Fibroblast of skin of left quadriceps (primary cell): ENCODE measurements at regions not wholly inside any gene's neighbourhood (a gene's known extent, or its start where the extent isn't known, plus 50 kb on each side); places are given as distances from the start of the nearest gene placed in this dataset.

ENCODE experiments used
- DNase-seq, 2 experiments: peaks; one replicate each; pipeline ENCODE4 v3.0.0-alpha.2; 2013; ENCODE audit warnings: low read depth in 2 of 2

DNA sequence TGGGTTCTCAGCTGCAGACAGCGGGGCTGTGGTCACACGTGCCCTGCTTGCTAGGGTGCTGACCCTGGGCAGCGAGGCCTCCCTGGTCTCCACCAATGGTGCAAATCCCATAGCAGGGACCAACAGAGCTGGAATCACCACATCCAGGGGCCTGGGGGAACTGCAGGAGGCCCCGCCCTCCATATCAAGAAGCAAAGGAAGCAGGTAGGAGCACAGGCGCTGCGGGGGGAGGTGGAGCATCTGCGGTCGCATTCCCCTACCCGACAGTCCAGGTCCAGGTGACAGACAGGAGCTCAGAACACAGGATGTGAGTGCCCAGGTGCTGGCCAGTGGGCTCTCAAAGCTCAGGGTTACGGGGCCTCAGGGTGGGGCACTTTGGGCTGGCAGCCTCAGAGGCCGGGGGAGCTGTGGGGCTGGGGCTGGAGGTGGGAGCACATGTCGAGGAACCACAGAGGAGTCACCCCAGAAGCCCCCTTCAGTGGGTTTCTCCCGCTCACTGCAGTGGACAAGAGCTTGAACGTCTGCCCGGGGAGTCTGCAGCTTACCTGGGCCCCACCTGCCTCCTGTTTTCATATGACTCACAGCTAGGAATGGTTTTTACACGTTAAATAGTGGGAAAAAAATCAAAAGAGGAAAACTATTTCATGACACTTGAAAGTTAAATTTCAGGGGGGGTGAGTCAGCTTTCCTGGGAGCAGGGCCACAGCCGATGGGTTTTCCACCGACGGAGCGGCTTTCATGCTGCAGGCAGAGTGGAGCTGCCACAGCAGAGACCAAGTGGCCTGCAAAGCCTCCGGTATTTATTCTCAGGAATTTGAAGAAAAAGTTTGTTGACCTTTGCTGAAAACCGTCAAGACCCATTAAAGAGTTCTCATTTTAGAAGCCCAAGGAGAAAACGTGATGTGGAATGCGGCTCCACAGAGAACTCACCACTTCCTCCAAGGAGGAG lies 148.7 kb upstream of the PPP2R2D start:
- DNase-seq = no peak

- DNase-seq = no peak
These were observed 147.5 kb upstream of the PPP2R2D start for GRCh38 chr10:131753336-131753735.

DNA sequence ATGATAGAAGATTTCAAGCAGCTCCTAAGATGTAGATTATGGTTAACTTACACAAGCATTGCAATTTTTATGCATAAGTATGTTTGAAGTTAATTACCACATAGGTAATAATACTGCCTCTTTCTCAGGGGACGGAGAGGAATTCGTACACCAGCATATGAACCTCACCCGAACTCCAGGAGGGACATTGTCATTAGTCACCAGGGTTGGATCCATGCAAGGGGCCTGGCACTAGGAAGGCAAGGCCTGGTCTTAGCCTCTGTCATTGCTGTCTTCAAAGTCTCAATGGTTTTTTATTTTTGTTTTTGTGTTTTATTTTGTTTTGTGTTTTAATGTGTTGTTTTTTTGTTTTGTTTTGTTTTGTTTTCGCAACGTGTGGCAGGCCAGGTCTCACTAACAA lies 145.6 kb upstream of the PPP2R2D start:
- DNase-seq = no peak

GRCh38 chr10:131757285-131758058 lies 143.3 kb upstream of the PPP2R2D start:
- no peak for DNase-seq

DNA sequence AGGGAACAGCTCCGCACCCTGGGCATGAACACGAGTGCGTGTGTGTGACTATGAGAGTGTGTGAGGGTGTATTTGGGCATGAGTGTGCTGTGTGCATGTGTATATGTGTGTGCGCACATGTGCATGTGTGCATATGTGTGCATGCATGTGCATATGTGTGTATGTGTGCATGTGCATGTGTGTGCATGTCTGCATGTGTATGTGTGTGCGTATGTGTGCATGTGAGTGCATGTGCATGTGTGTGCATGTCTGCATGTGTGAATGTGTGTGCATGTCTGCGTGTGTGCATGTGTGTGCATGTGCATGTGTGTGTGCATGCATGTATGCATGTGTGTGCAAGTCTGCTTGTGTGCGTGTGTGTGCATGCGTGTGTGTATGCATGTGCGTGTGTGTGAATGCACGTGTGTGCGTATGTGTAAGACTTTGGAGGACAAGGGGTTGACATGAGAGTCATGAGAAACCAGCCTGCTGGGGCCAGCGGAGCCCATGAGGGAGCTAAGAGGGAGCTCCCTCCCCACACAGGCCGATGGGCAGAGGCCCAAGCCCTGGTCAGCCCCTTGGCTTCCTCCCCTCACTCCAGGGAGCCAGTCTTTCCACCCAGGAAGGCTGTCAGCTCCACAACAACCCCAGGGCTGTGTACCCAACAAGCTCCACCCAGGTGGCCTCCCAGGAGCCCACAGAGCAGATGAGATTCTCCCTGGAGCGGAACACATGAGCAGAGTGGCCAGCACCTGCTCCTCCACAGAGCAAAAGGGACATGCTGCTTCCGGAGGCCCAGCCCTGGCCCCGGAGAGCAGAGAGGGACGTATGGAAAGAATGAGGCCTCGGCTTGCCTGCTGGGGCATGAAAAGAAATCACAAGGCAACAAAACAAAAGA lies 142.5 kb upstream of the PPP2R2D start:
- DNase-seq = no peak

DNA sequence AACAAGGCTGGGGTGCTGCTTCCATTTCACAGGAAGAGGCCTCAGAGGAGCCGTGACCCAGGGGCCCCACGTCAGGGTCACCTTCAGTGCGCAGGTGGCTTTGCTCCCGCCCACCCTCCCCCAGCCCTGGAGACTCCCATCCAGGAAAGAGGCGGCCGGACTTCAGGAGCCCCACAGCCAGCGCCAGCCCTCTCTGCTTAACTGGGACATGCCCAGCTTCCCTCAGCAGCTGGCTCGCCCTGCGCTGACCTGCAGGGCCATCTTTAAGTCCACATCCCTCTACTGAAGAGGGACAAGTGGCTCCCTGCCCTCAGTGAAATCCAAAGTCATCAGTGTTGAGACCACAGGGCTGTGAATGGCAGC lies 141.9 kb upstream of the PPP2R2D start:
- DNase-seq = no peak

DNA sequence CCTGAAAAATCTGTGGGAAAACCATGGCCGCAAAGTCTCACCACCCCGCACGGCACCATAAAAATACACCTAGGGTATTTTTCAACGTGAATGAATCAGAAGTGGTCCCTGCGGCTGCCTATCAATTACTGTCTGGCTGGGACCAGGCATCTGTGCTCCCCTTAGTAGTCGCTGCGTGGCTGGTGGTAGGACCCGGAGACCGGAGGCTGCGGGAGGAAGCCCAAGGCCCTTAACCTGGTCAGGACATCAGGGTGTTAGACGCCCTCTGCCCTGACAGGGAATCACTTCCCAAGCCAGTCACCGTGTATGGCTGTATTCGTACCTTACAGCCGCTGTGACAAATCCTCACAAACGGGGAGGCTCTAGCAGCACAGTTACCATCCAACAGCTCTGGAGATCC lies 141.5 kb upstream of the PPP2R2D start:
- DNase-seq = no peak

DNA sequence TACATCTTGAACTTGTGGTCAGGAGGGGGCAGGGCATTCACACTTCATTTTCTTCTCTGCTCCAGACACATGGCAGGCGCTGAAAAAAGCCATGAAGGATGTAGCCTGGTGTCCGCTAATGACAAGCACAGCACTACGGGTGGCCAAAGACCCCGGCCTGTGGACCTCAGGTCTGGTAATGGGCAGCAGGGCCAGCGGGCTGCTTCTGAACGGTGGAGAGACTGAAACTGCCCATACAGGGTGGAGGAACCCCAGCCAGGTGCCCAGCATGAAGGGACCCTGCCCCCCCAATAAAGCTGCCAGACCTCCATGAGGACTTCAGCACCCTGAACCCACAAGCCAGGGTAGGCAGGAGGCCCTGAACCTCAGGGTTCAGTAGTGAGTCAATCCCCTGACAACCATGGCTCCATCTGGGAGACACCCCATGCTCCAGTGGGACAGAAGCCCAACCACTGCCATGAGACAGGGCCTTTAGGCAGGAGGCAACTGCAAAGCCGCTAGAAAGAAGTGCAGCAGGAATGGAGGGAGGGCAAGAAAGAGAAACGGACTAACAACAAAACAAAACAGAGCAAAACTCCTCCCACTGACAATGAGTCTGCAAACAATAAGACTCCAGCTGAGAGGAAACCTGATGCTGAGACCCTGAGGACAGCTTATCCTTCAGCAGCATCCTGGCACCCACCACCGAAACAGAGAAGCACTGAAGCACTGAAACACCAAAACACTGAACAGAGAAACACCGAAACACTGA lies 140.2 kb upstream of the PPP2R2D start:
- DNase-seq = no peak

DNA sequence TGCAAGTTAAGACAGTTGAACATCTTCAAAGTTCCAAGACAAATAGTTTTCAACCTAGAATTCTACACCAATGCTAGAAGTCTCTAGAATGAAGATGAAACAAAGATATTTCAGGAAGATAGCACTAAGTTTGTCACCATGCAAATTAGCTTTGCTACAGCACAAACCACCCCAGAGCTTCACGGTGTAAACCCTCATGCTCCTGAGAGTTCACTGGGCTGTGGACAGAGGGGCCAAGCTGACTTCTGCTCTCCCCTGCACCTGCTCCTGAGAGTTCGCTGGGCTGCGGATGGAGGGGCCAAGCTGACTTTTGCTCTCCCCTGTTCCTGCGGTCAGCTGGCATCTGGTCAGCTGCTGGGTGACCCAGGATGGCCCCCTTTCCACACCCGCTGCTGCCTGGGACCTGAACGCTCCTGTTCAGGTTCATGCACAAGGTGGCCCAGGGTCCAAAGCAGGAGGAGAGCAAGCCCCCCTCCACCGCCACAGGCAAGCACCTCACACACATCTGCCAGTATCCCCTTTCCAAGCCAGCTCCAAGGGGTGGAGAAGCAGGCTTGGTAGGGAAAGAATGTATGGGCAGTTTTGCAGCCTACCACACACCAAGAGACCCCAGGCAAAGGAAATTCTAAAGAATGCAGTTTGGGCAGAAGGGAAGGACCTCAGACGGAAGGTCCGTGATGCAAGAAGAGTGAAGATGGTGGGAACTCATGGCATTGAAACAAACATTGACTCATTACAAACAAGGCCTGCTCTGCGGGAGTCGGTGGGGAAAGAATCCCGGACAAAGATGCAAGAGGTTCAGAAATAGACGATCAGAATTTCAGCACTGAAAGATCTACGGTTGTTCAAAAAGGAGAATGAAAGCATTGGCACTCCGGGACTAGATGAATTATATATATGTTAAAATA lies 137.8 kb upstream of the PPP2R2D start:
- DNase-seq = no peak

GRCh38 chr10:131764929-131765328 lies 135.9 kb upstream of the PPP2R2D start:
- DNase-seq = no peak

DNA sequence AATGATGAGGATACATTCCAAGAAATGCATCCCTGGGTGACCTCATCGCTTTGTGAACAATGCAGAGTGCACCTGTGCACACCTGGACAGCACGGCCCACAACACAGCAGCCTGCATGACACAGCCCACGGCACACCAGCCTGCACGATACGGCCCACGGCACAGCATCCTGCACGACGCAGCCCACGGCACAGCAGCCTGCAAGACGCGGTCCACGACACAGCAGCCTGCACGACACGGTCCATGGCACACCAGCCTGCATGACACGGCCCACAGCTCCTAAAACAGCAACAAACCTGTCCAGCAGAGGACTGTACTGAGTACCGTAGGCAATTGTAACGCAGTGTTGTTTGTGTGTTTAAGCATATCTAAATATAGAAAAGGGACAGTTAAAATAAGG lies 134.7 kb upstream of the PPP2R2D start:
- DNase-seq = no peak

GRCh38 chr10:131767716-131768115 lies 133.1 kb upstream of the PPP2R2D start:
- no peak for DNase-seq

DNA sequence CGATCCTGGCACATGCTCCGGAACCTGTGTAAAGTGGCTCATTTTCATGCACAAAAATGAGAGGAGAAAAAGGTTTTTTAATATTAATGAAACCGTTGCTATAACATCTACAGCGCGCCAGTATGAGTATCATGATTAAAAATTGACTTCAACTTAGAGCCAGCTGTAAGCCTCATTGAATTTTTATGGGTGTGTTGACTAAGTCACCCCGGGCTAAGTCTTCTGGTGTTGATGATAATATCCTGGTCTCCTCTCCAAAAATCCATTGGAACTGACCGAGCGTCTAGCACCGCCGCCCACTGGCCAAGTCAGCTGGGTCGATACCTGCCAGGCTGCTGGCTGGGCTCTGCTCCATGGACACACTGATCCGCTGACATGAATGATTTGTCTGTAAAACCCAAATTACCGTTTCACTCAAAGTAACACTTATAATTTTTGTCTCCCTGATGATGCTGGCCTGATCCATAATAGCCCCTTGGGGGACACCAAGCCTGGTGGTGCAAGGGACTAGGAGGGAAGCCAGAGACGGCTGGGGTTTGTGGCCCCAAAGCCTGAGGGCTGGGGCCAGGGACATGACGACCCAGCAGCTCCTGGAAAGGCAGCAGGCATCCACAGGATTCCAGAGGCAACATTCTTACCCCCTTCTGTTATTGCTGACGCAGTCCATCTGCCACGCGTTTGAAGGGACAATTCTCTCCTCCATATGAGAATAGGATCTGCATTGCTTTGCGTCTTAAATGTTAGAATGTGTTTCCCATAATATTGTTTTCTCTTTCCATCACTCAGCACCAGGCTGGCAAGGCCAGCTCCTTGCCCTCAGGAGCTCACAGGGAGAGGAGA lies 131.0 kb upstream of the PPP2R2D start:
- DNase-seq = no peak

- no peak for DNase-seq
These were observed 129.7 kb upstream of the PPP2R2D start for GRCh38 chr10:131770946-131771633.

- no peak for DNase-seq
These were observed 129.0 kb upstream of the PPP2R2D start for GRCh38 chr10:131771634-131772358.

GRCh38 chr10:131772441-131772840 lies 128.4 kb upstream of the PPP2R2D start:
- DNase-seq = no peak

- no peak for DNase-seq
These were observed 127.2 kb upstream of the PPP2R2D start for GRCh38 chr10:131773370-131774343.
